ENCODE measurements at regions not wholly inside any gene's neighbourhood (a gene's known extent, or its start where the extent isn't known, plus 50 kb on each side); places are given as distances from the start of the nearest gene placed in this dataset.

- Histone ChIP-seq H2AK5ac (ENCODE audit: low read depth, low read length) (no peak overlapping the region), H4K8ac (ENCODE audit: extremely low read depth, insufficient read depth, low read length) (no peak overlapping the region), H2BK5ac (ENCODE audit: low read depth, low read length) (no peak overlapping the region), H4K20me1 (replicated peaks in 1 of 2; ENCODE audit: control insufficient read depth in 1 of 2, insufficient read depth in 2 of 2, low read length in 2 of 2) (no peaks in the 10 kb centered on the region), H2BK120ac (replicated peaks; ENCODE audit: low read depth, low read length) (no peak overlapping the region), H3K4me3 (ENCODE audit: extremely low read depth in 1 of 4, insufficient read depth in 2 of 4, low read depth in 3 of 4, low read length in 4 of 4) (no peak overlapping the region), H3K27me3 (replicated peaks in 1 of 4; ENCODE audit: control insufficient read depth in 3 of 4, extremely low read depth in 1 of 4, insufficient read depth in 3 of 4, low read length in 3 of 4) (no peaks in the 10 kb centered on the region), H3K56ac (replicated peaks; ENCODE audit: insufficient read length, low read depth, low read length) (no peak overlapping the region), H3K23ac (ENCODE audit: insufficient read length) (no peak overlapping the region), H2BK20ac (ENCODE audit: low read length) (no peak overlapping the region), H2BK12ac (ENCODE audit: low read depth, low read length) (no peak overlapping the region), H4K91ac (replicated peaks; ENCODE audit: insufficient read length, low read length) (no peak overlapping the region), H3K4me1 (replicated peaks in 1 of 4; ENCODE audit: control insufficient read depth in 3 of 4, insufficient read depth in 4 of 4, low read length in 3 of 4) (no peaks in the 10 kb centered on the region), H3K23me2 (ENCODE audit: low read depth, low read length) (no peaks in the 10 kb centered on the region; the same call in 1 of the 2 replicates), H2BK15ac (ENCODE audit: low read length) (no peak overlapping the region), H3K9ac (replicated peaks in 1 of 4; ENCODE audit: extremely low read depth in 1 of 4, low read depth in 3 of 4, low read length in 3 of 4) (no peak overlapping the region), H3K9me3 (ENCODE audit: insufficient read depth in 2 of 2, low read depth in 1 of 2, low read length in 1 of 2) (no peaks in the 10 kb centered on the region), H3K14ac (ENCODE audit: insufficient read length) (no peak overlapping the region), H3K18ac (ENCODE audit: extremely low read depth, low read length) (no peak overlapping the region), H3K79me2 (ENCODE audit: control insufficient read depth in 1 of 2, insufficient read depth in 2 of 2, low read length in 2 of 2) (no peaks in the 10 kb centered on the region), H3K79me1 (ENCODE audit: low read depth, low read length) (no peaks in the 10 kb centered on the region), H3K4me2 (ENCODE audit: insufficient read depth in 1 of 2, low read depth in 2 of 2, low read length in 2 of 2) (no peak overlapping the region), H2AFZ (ENCODE audit: low read length) (no peak overlapping the region), H3K36me3 (ENCODE audit: control insufficient read depth in 2 of 4, insufficient read depth in 4 of 4, low read length in 3 of 4) (no peaks in the 10 kb centered on the region), H4K5ac (ENCODE audit: insufficient read length, low read depth, low read length) (no peak overlapping the region), H3K4ac (replicated peaks; ENCODE audit: insufficient read length, low read depth, low read length) (no peak overlapping the region), H3K27ac (ENCODE audit: low read depth, low read length) (no peak overlapping the region)
- ChIA-PET CTCF (ENCODE audit: partially characterized antibody) (no interaction called here), POLR2A (ENCODE audit: partially characterized antibody) (no interaction called here)
- WGBS, 2 experiments (ENCODE audit: extremely low coverage in 1 of 2, insufficient coverage in 1 of 2, insufficient read length in 1 of 2, insufficient replicate concordance in 2 of 2, low coverage in 1 of 2, low lambda C conversion rate in 2 of 2, missing lambda C conversion rate in 1 of 2) = 87% methylated on average over 2 of the region's 2 CpGs; no CpG with 5 or more reads in 1 of the 2 experiments
- FAIRE-seq (no peak), DNase-seq (ENCODE audit: low read depth in 1 of 2, low spot score in 2 of 2) (no peak)
- TF ChIP-seq CHD1 (IDR thresholded peaks at IDR 0.05; ENCODE audit: low read depth, low read length) = no peak
- TF ChIP-seq SRF (IDR thresholded peaks at IDR 0.05; ENCODE audit: low read depth, low read length) = no peak
- no peak for TF ChIP-seq USF2 (IDR thresholded peaks at IDR 0.05; ENCODE audit: low read length)
- no peak for TF ChIP-seq JUN (IDR thresholded peaks at IDR 0.05; ENCODE audit: low read depth, low read length)
- no peak for TF ChIP-seq CTBP2 (IDR thresholded peaks at IDR 0.05; ENCODE audit: borderline replicate concordance, insufficient read depth, insufficient read length, low read length)
- no peak for TF ChIP-seq JUND (IDR thresholded peaks at IDR 0.05; ENCODE audit: low read length)
Measured at GRCh38 chr13:106056851-106057250, 478.6 kb downstream of the EFNB2 start.
